ENCODE measurements at regions not wholly inside any gene's neighbourhood (a gene's known extent, or its start where the extent isn't known, plus 50 kb on each side); places are given as distances from the start of the nearest gene placed in this dataset.

DNA sequence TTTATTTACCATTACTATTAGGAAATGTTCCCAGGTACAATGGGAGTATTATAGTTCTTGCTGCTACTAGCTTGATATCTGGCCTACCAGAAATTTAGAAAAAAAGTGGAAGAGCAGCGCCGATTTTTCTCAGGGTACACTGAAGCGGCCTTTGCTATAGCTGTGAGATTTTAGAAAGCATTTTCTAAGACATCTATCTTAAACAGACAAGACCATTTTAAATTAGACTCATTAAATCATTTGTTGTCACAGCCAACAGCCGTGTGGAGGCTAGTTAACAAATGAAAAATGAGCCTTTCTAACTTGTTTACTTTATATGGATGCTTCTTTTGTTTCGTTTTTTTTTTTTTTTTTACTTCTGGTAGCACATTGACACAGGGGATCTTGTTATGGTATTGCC lies 183.2 kb upstream of the ZRANB2 start:
- DNase-seq (ENCODE audit: low read depth) = no peak

- DNase-seq (ENCODE audit: low read depth) = no peak
Measured at GRCh38 chr1:71262970-71263369, 182.1 kb upstream of the ZRANB2 start.

- DNase-seq (ENCODE audit: low read depth) = no peak
Measured at GRCh38 chr1:71252900-71253299, 172.1 kb upstream of the ZRANB2 start.

DNA sequence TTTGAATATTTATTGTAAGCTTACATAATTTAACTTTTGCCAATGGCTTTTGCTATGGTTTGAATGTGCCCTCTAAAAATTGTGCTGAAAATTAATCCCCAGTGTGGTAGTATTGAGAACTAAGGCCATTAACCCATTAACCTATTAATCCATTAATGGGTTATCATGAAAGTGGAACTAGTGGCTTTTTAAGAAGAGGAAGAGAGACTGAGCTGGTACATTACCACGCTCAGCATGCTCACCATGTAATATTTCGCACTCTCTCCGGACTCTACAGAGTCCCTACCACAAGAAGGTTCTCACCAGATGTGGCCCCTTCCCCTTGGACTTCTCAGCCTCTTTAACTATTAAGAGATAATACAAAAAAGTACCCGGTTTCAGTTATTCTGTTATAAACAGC lies 164.4 kb upstream of the ZRANB2 start:
- no peak for DNase-seq (ENCODE audit: low read depth)

- DNase-seq (ENCODE audit: low read depth) = no peak
Measured at GRCh38 chr1:71242239-71242638, 161.4 kb upstream of the ZRANB2 start.

- DNase-seq (ENCODE audit: low read depth) = no peak
Measured at GRCh38 chr1:71240656-71241055, 159.8 kb upstream of the ZRANB2 start.

DNA sequence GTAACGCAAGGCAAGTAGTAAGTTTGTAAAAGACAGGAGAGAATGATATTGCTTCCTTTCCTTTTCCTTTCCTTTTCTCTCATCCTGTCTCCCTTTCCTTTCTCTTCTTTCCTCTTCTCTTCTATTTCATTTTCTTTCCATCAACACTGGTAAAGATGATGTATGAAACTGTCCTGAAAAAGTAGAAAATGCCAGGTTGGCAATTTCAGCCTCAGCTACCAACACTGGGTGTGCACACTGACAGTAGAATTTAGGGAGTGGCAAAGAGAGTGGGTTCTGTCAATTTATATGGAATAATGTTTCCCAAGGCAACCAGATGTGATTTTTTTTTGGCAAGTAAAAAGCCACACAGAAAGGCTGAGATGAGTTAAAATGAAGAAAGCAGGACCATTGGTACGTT lies 155.7 kb upstream of the ZRANB2 start:
- DNase-seq (ENCODE audit: low read depth) = no peak

DNA sequence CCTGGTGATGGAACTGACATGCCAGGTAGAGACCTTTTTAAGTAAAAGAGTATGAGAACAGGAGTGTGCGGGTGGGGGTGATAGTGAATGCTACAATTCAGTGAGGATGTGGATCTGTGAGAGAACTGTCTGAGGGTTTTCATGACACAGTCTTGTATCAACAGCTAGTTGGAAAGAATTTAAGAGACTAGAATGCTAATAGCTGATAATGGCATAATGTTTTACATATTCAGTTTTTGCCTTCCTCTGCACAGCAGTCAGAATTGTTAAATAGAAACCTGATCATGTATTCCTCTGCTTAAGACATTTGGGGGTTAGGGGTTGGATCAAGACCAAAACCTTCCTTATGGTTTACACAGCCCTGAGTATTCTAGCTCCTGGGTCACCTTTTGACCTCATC lies 152.8 kb upstream of the ZRANB2 start:
- no peak for DNase-seq (ENCODE audit: low read depth)

GRCh38 chr1:71232786-71233185 lies 152.0 kb upstream of the ZRANB2 start:
- no peak for DNase-seq (ENCODE audit: low read depth)

GRCh38 chr1:71232166-71232763 lies 151.4 kb upstream of the ZRANB2 start:
- no peak for DNase-seq (ENCODE audit: low read depth)

- no peak for DNase-seq (ENCODE audit: low read depth)
Measured at GRCh38 chr1:71231751-71232150, 150.9 kb upstream of the ZRANB2 start.

DNA sequence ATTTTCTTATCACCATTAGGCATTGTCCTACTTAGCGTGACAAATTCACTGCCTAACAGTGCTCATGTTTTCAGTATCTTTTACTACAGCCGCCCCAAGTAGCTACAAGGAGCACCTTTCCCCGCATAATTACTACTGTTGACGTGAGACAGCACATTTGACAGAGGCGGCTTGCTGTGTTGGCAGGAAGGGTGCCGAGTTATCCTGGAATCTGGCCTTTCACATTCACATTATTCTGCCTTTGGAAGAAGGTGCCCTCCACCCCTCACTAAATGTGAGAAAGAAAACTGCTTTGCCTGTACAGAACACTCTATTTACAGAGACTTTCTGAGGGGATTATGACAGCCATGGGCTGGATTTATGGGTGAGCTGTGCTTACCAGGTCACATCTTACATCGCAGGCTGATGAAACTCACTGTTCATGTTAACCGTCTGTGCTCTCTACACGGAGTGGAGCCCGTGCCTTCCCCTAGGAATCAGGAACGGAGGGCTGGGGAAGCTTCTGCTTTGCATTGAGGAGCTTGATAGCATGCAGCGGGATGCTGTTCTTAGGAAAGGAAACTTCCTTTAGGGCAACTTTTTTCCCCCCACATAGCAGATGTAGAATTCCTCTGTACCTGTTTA lies 148.0 kb upstream of the ZRANB2 start:
- DNase-seq (ENCODE audit: low read depth) = no peak

DNA sequence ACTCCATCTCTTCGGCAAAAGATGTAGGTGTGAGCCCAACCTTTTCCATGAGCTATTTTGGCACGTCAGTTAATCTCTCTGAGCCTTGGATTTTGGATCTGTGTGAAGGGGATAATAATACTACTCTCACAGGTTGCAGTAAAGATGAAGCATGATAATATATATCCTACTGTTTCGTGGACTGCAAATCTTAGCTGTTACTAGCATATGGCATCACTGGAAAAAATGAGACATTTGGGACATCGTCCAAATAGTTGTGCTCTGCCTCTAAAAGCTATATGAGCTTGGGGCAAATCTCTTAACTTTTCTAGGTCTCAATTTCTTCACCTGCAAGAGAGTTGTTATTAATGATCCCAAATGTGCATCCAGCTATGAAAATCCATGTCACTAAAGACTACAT lies 147.4 kb upstream of the ZRANB2 start:
- DNase-seq (ENCODE audit: low read depth) = no peak

DNA sequence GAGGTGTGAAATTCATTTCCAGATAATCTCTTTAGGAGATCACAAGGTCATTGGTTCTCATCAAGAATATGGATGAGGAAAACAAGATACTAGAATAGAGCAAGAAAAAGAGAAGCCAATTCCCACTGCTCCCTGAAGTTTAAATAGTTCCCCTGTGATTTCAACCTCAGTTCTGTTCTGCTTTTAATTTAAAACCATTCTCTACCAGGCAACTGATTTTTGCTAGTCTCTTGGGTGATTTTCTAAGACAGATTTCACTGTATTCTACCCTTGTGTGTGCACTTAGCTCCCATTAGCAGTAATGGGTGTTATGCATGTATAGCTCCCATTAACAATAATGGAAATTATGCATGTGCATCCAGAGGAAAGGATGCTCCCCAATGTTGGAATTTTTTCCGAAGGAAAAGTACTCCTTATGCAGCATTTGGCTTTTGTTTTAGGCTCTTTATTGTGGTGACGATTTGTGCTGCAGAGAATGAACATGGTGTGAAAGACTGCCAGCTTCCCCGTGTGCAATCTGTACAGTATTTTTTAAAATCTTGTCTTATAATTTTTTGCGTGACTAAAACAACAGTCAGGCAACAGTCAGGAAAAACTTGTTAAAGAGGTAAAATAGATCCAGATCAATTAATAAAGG lies 144.0 kb upstream of the ZRANB2 start:
- no peak for DNase-seq (ENCODE audit: low read depth)

- DNase-seq (ENCODE audit: low read depth) = no peak
Measured at GRCh38 chr1:71223641-71224340, 143.0 kb upstream of the ZRANB2 start.

- DNase-seq (ENCODE audit: low read depth) = no peak
Measured at GRCh38 chr1:71222668-71223067, 141.8 kb upstream of the ZRANB2 start.

DNA sequence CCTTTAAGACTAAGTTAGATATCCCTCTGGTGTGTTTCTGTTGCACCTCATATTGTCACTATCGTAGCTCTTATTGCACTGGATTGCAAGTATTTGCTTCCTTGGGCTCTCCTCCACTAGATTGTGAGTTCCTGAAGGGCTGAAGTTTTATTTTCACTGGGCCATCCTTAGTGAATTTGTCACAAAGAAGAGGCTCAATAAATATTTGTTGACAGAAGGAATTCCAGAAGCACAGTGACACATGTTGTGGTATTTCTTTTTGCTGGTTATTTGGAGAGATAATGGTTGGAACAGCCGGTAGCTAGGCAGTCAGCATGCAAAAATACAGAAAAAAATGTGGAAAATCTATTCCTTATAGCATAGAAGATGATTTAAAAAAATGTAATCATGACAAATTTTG lies 129.9 kb upstream of the ZRANB2 start:
- no peak for DNase-seq (ENCODE audit: low read depth)

DNA sequence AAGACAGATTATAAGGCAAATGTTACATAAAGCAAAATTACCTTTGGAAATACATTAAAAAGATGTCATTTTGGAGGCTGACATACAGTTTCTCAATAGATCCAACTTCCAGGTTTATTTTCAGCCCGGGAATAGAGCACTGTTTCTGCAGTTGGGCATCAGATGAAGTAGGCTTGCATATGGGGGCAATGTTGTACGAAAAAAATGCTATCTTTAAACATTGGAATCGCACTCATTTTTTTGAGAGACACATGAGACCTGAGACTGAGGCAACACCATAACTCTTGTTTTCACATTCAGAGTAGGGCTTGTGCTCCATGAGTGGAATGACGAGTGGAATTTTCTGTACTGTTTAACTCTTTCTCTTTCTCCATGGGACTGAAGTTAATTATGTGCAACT lies 122.4 kb upstream of the ZRANB2 start:
- DNase-seq (ENCODE audit: low read depth) = no peak

GRCh38 chr1:71200503-71200902 lies 119.7 kb upstream of the ZRANB2 start:
- DNase-seq (ENCODE audit: low read depth) = no peak

DNA sequence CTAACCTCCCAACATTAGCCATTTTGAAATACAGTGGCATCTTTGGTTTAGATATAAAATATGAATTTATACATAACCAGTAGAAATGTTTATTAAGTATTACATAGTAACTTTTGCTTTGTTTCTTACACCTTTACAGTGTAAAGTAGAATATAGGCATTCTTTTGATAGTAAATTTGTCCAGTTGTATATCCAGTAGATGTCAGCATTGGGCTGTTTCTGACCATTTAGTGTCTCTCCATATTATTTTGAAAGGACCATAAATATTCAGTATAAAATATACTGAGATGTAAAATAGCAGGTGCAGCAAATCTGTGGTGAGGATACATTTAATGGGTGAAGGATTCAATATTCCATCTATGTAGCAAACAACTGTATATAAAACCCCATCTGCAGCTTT lies 115.8 kb upstream of the ZRANB2 start:
- DNase-seq (ENCODE audit: low read depth) = peak; percentile 10

DNA sequence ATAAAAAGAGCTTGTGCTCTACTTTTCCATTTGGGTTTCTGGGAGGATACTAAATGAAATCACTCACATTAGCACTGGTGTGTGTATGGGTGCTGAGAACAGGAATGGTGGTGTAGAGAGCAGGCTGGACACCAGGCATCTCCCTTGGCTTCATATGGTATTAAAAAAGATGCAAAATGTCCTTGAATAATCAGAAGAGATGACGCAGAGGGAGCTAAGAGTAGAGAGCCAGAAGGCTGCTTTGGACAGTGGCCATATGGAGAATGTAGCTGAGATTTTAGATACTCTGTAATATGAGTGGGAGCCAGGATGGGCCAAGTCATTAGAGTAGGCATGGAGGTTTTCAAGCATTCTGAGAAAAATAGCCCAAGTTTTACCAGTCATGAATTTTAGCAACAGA lies 112.3 kb upstream of the ZRANB2 start:
- DNase-seq (ENCODE audit: low read depth) = no peak

DNA sequence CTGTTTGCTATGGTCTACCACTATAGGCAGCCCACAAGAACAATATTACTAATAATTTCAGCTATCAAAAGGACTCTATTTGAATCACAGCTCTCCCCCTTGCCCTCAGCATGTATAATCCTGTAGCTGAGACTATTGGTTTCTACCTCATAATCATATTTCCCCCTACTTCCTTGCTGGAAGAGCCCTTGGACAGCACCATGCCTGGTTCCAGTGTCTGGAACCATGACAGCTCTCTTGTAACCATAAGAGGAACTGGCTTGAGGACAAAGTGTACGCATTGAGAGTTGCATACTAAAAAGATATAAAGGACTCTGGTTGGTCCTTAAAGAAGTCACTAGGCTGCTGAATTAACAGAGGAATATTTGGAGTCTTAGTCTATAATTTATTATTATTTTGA lies 110.7 kb upstream of the ZRANB2 start:
- no peak for DNase-seq (ENCODE audit: low read depth)

DNA sequence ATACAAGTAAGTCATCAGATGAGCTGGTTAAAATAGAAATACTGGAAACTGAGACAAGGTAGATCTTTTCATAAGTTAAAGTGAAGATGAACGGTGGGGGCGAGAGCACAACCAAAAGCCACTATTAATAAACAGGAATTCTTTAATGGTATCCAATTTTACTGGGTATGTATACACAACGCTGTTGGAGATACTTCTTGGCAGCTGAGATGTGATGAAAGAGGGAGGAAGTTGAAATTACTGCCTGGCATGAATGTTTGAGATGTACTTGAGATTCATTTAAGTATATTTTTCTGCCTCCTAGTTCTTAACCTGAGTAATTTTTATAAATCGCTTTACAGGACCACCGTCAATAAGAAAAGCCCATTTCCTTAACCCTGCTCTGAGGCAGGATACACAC lies 110.0 kb upstream of the ZRANB2 start:
- no peak for DNase-seq (ENCODE audit: low read depth)
